CD1c-positive myeloid dendritic cell (primary cell): ENCODE measurements at regions not wholly inside any gene's neighbourhood (a gene's known extent, or its start where the extent isn't known, plus 50 kb on each side); places are given as distances from the start of the nearest gene placed in this dataset.
A peak's percentile ranks its signal among the peaks of the same experiment; 100 is the strongest.
"Not testable (repeated sequence)": the region's sequence is repeated elsewhere in the genome, so short reads cannot be mapped to it uniquely, and the experiment has no call there.

ENCODE experiments used
- DNase-seq: peaks from one replicate; pipeline ENCODE4 v3.0.0-alpha.2; 2016; ENCODE audit errors: extremely low spot score

- DNase-seq, result not testable (repeated sequence)
Observed at GRCh38 chr4:121616449-121616848, 80.3 kb downstream of the ANXA5 start.

- no peak for DNase-seq
Observed at GRCh38 chr4:121614101-121614500, 82.7 kb downstream of the ANXA5 start.

- DNase-seq, result no peak
Observed at GRCh38 chr4:121599049-121599448, 97.7 kb downstream of the ANXA5 start.

GRCh38 chr4:121597346-121597934 lies 99.3 kb downstream of the ANXA5 start:
- DNase-seq, result no peak

GRCh38 chr4:121594796-121595526 lies 101.8 kb downstream of the ANXA5 start:
- DNase-seq, result no peak

- DNase-seq, result no peak
Observed at GRCh38 chr4:121593760-121594159, 103.0 kb downstream of the ANXA5 start.

GRCh38 chr4:121592257-121592656 lies 104.5 kb downstream of the ANXA5 start:
- DNase-seq, result not testable (repeated sequence)

- no peak for DNase-seq
Observed at GRCh38 chr4:121584836-121585235, 111.9 kb downstream of the ANXA5 start.

- no peak for DNase-seq
Observed at GRCh38 chr4:121583396-121583795, 113.4 kb downstream of the ANXA5 start.

- no peak for DNase-seq
Observed at GRCh38 chr4:121582296-121582695, 114.5 kb downstream of the ANXA5 start.

GRCh38 chr4:121575392-121575791 lies 121.4 kb downstream of the ANXA5 start:
- DNase-seq, result not testable (repeated sequence)

- DNase-seq, result peak; percentile 7
Observed at GRCh38 chr4:121574618-121575017, 122.2 kb downstream of the ANXA5 start.

- DNase-seq, result no peak
Observed at GRCh38 chr4:121567748-121568147, 129.0 kb downstream of the ANXA5 start.

- no peak for DNase-seq
Observed at GRCh38 chr4:121564840-121565375, 131.9 kb downstream of the ANXA5 start.

- no peak for DNase-seq
Observed at GRCh38 chr4:121562811-121563210, 134.0 kb downstream of the ANXA5 start.

- no peak for DNase-seq
Observed at GRCh38 chr4:121555315-121556107, 141.3 kb downstream of the ANXA5 start.

- no peak for DNase-seq
Observed at GRCh38 chr4:121554382-121554781, 142.4 kb downstream of the ANXA5 start.

- DNase-seq, result no peak
Observed at GRCh38 chr4:121551881-121552280, 144.9 kb downstream of the ANXA5 start.

- DNase-seq, result no peak
Observed at GRCh38 chr4:121551271-121551670, 145.5 kb downstream of the ANXA5 start.

GRCh38 chr4:121541696-121542095 lies 155.1 kb downstream of the ANXA5 start:
- no peak for DNase-seq

- no peak for DNase-seq
Observed at GRCh38 chr4:121535351-121535750, 154.5 kb upstream of the QRFPR start.

GRCh38 chr4:121534187-121534586 lies 153.4 kb upstream of the QRFPR start:
- DNase-seq, result no peak
